ENCODE measurements at regions not wholly inside any gene's neighbourhood (a gene's known extent, or its start where the extent isn't known, plus 50 kb on each side); places are given as distances from the start of the nearest gene placed in this dataset.
"Not testable (repeated sequence)": the region's sequence is repeated elsewhere in the genome, so short reads cannot be mapped to it uniquely, and the experiment has no call there.

GRCh38 chr10:36003688-36004087 lies 361.6 kb upstream of the FZD8 start:
- Mint-ChIP-seq H3K4me1 (no peaks in the 10 kb centered on the region), H3K4me3 (no peak overlapping the region), H3K27me3 (no peaks in the 10 kb centered on the region), H3K9me3 (peaks cover 10 to 17% (median 17%) of the 10 kb centered on the region in 3 donors), H3K27ac (no peak overlapping the region), H3K36me3 (no peaks in the 10 kb centered on the region)
- ATAC-seq (replicated peaks in 1 of 4) (no peak), DNase-seq (no peak)
- ChIA-PET CTCF (no interaction called here), POLR2A (no interaction called here)
- Histone ChIP-seq H3K4me1 (ENCODE audit: control insufficient read depth in 1 of 2, extremely low read depth in 1 of 2, insufficient read depth in 2 of 2, low read length in 2 of 2) (no peaks in the 10 kb centered on the region), H3K4me3 (ENCODE audit: control insufficient read depth in 1 of 2, extremely low read depth in 1 of 2, low read length in 1 of 2) (no peak overlapping the region), H3K27ac (ENCODE audit: low read length) (no peak overlapping the region), H3K27me3 (replicated peaks in 1 of 2; ENCODE audit: control insufficient read depth in 2 of 2, extremely low read depth in 1 of 2, insufficient read depth in 2 of 2, low read length in 1 of 2) (no peaks in the 10 kb centered on the region), H3K9me3 (no peaks in the 10 kb centered on the region), H3K36me3 (ENCODE audit: control insufficient read depth in 2 of 2, extremely low read depth in 1 of 2, insufficient read depth in 1 of 2, low read length in 1 of 2) (no peaks in the 10 kb centered on the region)
- WGBS (ENCODE audit: insufficient coverage) = 86% methylated on average over 7 of the region's 7 CpGs

GRCh38 chr10:36003031-36003600 lies 361.0 kb upstream of the FZD8 start:
- H3K27me3 ChIP-seq (replicated peaks in 1 of 2; ENCODE audit: control insufficient read depth in 2 of 2, extremely low read depth in 1 of 2, insufficient read depth in 2 of 2, low read length in 1 of 2) = no peaks in the 10 kb centered on the region
- Mint-ChIP-seq H3K9me3 (peaks cover 10 to 19% (median 17%) of the 10 kb centered on the region in 3 donors), H3K27me3 (no peaks in the 10 kb centered on the region), H3K4me3 (no peak overlapping the region), H3K27ac (no peak overlapping the region), H3K4me1 (no peaks in the 10 kb centered on the region), H3K36me3 (no peaks in the 10 kb centered on the region)
- no peak overlapping the region for H3K27ac ChIP-seq (ENCODE audit: low read length)
- ChIA-PET POLR2A (no interaction called here), CTCF (no interaction called here)
- 84% methylated on average over 5 of the region's 12 CpGs for WGBS (ENCODE audit: insufficient coverage)
- no peak overlapping the region for H3K4me3 ChIP-seq (ENCODE audit: control insufficient read depth in 1 of 2, extremely low read depth in 1 of 2, low read length in 1 of 2)
- H3K36me3 ChIP-seq (ENCODE audit: control insufficient read depth in 2 of 2, extremely low read depth in 1 of 2, insufficient read depth in 1 of 2, low read length in 1 of 2) = no peaks in the 10 kb centered on the region
- DNase-seq (no peak), ATAC-seq (replicated peaks in 1 of 4) (no peak)
- H3K4me1 ChIP-seq (ENCODE audit: control insufficient read depth in 1 of 2, extremely low read depth in 1 of 2, insufficient read depth in 2 of 2, low read length in 2 of 2) = no peaks in the 10 kb centered on the region
- no peaks in the 10 kb centered on the region for H3K9me3 ChIP-seq

GRCh38 chr10:36002445-36002844 lies 360.3 kb upstream of the FZD8 start:
- ATAC-seq (replicated peaks in 1 of 4) (no peak), DNase-seq (no peak)
- Mint-ChIP-seq H3K4me1 (no peaks in the 10 kb centered on the region), H3K4me3 (no peak overlapping the region), H3K36me3 (no peaks in the 10 kb centered on the region), H3K27me3 (no peaks in the 10 kb centered on the region), H3K9me3 (peaks cover 10 to 18% (median 17%) of the 10 kb centered on the region in 3 donors), H3K27ac (no peak overlapping the region)
- H3K27me3 ChIP-seq (replicated peaks in 1 of 2; ENCODE audit: control insufficient read depth in 2 of 2, extremely low read depth in 1 of 2, insufficient read depth in 2 of 2, low read length in 1 of 2) = no peaks in the 10 kb centered on the region
- H3K4me1 ChIP-seq (ENCODE audit: control insufficient read depth in 1 of 2, extremely low read depth in 1 of 2, insufficient read depth in 2 of 2, low read length in 2 of 2) = no peaks in the 10 kb centered on the region
- H3K9me3 ChIP-seq = no peaks in the 10 kb centered on the region
- H3K4me3 ChIP-seq (ENCODE audit: control insufficient read depth in 1 of 2, extremely low read depth in 1 of 2, low read length in 1 of 2) = no peak overlapping the region
- no peaks in the 10 kb centered on the region for H3K36me3 ChIP-seq (ENCODE audit: control insufficient read depth in 2 of 2, extremely low read depth in 1 of 2, insufficient read depth in 1 of 2, low read length in 1 of 2)
- ChIA-PET CTCF (no interaction called here), POLR2A (no interaction called here)
- no CpG with 5 or more reads among the region's 5 CpGs for WGBS (ENCODE audit: insufficient coverage)
- no peak overlapping the region for H3K27ac ChIP-seq (ENCODE audit: low read length)

- H3K4me3 Mint-ChIP-seq; H3K27me3 ChIP-seq (replicated peaks in 1 of 2; ENCODE audit: control insufficient read depth in 2 of 2, extremely low read depth in 1 of 2, insufficient read depth in 2 of 2, low read length in 1 of 2); DNase-seq; H3K4me3 ChIP-seq (ENCODE audit: control insufficient read depth in 1 of 2, extremely low read depth in 1 of 2, low read length in 1 of 2); CTCF ChIA-PET; H3K9me3 ChIP-seq; H3K27ac Mint-ChIP-seq; H3K4me1 ChIP-seq (ENCODE audit: control insufficient read depth in 1 of 2, extremely low read depth in 1 of 2, insufficient read depth in 2 of 2, low read length in 2 of 2); H3K27ac ChIP-seq (ENCODE audit: low read length); H3K27me3 Mint-ChIP-seq; H3K36me3 ChIP-seq (ENCODE audit: control insufficient read depth in 2 of 2, extremely low read depth in 1 of 2, insufficient read depth in 1 of 2, low read length in 1 of 2); POLR2A ChIA-PET; ATAC-seq (replicated peaks in 1 of 4); H3K4me1 Mint-ChIP-seq; H3K36me3 Mint-ChIP-seq: not testable (repeated sequence)
- no CpG with 5 or more reads among the region's 1 CpG for whole genome bisulfite sequencing (ENCODE audit: insufficient coverage)
- peaks cover 10 to 19% (median 16%) of the 10 kb centered on the region in 3 donors for H3K9me3 Mint-ChIP-seq
Observed at GRCh38 chr10:36000754-36001153, 358.7 kb upstream of the FZD8 start.

GRCh38 chr10:35998026-35998425 lies 355.9 kb upstream of the FZD8 start:
- no peaks in the 10 kb centered on the region for H3K27me3 ChIP-seq (replicated peaks in 1 of 2; ENCODE audit: control insufficient read depth in 2 of 2, extremely low read depth in 1 of 2, insufficient read depth in 2 of 2, low read length in 1 of 2)
- no peaks in the 10 kb centered on the region for H3K36me3 ChIP-seq (ENCODE audit: control insufficient read depth in 2 of 2, extremely low read depth in 1 of 2, insufficient read depth in 1 of 2, low read length in 1 of 2)
- H3K27ac Mint-ChIP-seq = no peak overlapping the region
- no CpG with 5 or more reads among the region's 3 CpGs for WGBS (ENCODE audit: insufficient coverage)
- ChIA-PET POLR2A (no interaction called here), CTCF (no interaction called here)
- no peaks in the 10 kb centered on the region for H3K27me3 Mint-ChIP-seq
- no peaks in the 10 kb centered on the region for H3K36me3 Mint-ChIP-seq
- H3K4me1 Mint-ChIP-seq = no peaks in the 10 kb centered on the region
- H3K9me3 Mint-ChIP-seq = peaks cover 9 to 15% (median 12%) of the 10 kb centered on the region in 3 donors
- H3K27ac ChIP-seq (ENCODE audit: low read length) = no peak overlapping the region
- no peaks in the 10 kb centered on the region for H3K4me1 ChIP-seq (ENCODE audit: control insufficient read depth in 1 of 2, extremely low read depth in 1 of 2, insufficient read depth in 2 of 2, low read length in 2 of 2)
- H3K9me3 ChIP-seq = no peaks in the 10 kb centered on the region
- no peak overlapping the region for H3K4me3 ChIP-seq (ENCODE audit: control insufficient read depth in 1 of 2, extremely low read depth in 1 of 2, low read length in 1 of 2)
- no peak for DNase-seq
- no peak overlapping the region for H3K4me3 Mint-ChIP-seq
- ATAC-seq (replicated peaks in 1 of 4) = no peak

- Histone ChIP-seq H3K36me3 (ENCODE audit: control insufficient read depth in 2 of 2, extremely low read depth in 1 of 2, insufficient read depth in 1 of 2, low read length in 1 of 2) (no peaks in the 10 kb centered on the region), H3K9me3 (no peaks in the 10 kb centered on the region), H3K4me3 (ENCODE audit: control insufficient read depth in 1 of 2, extremely low read depth in 1 of 2, low read length in 1 of 2) (no peak overlapping the region), H3K27ac (ENCODE audit: low read length) (no peak overlapping the region), H3K27me3 (replicated peaks in 1 of 2; ENCODE audit: control insufficient read depth in 2 of 2, extremely low read depth in 1 of 2, insufficient read depth in 2 of 2, low read length in 1 of 2) (no peaks in the 10 kb centered on the region), H3K4me1 (ENCODE audit: control insufficient read depth in 1 of 2, extremely low read depth in 1 of 2, insufficient read depth in 2 of 2, low read length in 2 of 2) (no peaks in the 10 kb centered on the region)
- ChIA-PET POLR2A (no interaction called here), CTCF (no interaction called here)
- H3K4me3 Mint-ChIP-seq = no peak overlapping the region
- no peaks in the 10 kb centered on the region for H3K36me3 Mint-ChIP-seq
- H3K4me1 Mint-ChIP-seq = no peaks in the 10 kb centered on the region
- ATAC-seq (replicated peaks in 1 of 4) = no peak
- H3K9me3 Mint-ChIP-seq = peaks cover 8 to 10% (median 9%) of the 10 kb centered on the region in 3 donors
- H3K27ac Mint-ChIP-seq = no peak overlapping the region
- no peaks in the 10 kb centered on the region for H3K27me3 Mint-ChIP-seq
- DNase-seq = no peak
- WGBS (ENCODE audit: insufficient coverage) = 87% methylated on average over 2 of the region's 4 CpGs
Observed at GRCh38 chr10:35995485-35995884, 353.4 kb upstream of the FZD8 start.
